ENCODE measurements at regions not wholly inside any gene's neighbourhood (a gene's known extent, or its start where the extent isn't known, plus 50 kb on each side); places are given as distances from the start of the nearest gene placed in this dataset.

DNA sequence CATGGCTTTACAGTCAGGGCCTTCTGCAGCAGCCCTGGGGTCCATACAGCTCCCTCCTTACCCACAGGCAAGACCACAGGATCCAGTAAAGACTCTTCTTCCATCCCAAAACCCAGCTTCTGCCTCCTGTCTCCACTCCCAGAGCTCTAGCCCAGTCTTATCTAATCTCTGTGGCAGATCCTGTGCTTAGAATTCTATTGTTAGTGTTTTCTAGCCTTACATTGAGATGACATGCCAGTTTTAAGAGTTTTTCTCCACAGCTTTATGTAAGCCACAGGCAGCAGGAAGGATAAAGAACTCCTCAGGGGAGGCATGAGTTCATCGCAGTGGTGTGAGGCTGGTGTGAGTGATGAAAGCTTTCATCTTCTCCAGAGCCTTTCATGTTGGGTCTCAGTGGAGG lies 129.1 kb downstream of the RCHY1 start:
- TF ChIP-seq, protein P1, sequence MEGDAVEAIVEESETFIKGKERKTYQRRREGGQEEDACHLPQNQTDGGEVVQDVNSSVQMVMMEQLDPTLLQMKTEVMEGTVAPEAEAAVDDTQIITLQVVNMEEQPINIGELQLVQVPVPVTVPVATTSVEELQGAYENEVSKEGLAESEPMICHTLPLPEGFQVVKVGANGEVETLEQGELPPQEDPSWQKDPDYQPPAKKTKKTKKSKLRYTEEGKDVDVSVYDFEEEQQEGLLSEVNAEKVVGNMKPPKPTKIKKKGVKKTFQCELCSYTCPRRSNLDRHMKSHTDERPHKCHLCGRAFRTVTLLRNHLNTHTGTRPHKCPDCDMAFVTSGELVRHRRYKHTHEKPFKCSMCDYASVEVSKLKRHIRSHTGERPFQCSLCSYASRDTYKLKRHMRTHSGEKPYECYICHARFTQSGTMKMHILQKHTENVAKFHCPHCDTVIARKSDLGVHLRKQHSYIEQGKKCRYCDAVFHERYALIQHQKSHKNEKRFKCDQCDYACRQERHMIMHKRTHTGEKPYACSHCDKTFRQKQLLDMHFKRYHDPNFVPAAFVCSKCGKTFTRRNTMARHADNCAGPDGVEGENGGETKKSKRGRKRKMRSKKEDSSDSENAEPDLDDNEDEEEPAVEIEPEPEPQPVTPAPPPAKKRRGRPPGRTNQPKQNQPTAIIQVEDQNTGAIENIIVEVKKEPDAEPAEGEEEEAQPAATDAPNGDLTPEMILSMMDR (IDR thresholded peaks at IDR 0.05): no peak
- TF ChIP-seq EP300 (IDR thresholded peaks at IDR 0.05): no peak
- no peak for TF ChIP-seq POLR2AphosphoS5 (IDR thresholded peaks at IDR 0.05)
- Histone ChIP-seq H3K36me3 (no peaks in the 10 kb centered on the region), H3K4me3 (no peak overlapping the region), H3K4me1 (no peaks in the 10 kb centered on the region), H3K9me3 (no peaks in the 10 kb centered on the region), H3K27ac (no peak overlapping the region), H3K27me3 (no peaks in the 10 kb centered on the region)
- no peak for ATAC-seq
- WGBS, 2 donors (ENCODE audit: low coverage in 1 of 2): no CpG with 5 or more reads among the region's 1 CpG

DNA sequence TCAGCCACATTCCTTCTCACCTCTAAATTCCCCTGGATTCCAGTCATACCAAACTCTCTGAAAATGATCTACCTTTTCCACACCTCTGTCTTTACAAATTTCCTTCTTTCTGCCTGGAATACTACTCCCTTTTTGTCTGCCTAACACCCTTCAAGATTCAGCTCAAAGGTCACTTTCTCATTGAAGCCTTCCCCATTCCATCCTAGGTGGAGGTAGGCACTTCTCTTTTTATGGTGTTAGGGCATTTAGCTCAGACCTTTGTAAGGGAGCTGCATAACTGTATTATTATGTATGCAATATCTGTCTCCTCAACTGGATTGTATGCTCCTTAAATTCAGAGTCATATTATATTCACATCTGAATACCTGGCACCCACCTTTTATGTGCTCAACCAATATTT lies 137.7 kb downstream of the RCHY1 start:
- ATAC-seq: no peak
- Histone ChIP-seq H3K27ac (no peak overlapping the region), H3K36me3 (no peaks in the 10 kb centered on the region), H3K4me1 (no peaks in the 10 kb centered on the region), H3K9me3 (peaks cover 0 to 13% (median 0%) of the 10 kb centered on the region in 3 donors), H3K4me3 (no peak overlapping the region), H3K27me3 (no peaks in the 10 kb centered on the region)
- TF ChIP-seq EP300 (IDR thresholded peaks at IDR 0.05): no peak
- TF ChIP-seq, protein P1 (IDR thresholded peaks at IDR 0.05): no peak
- TF ChIP-seq POLR2AphosphoS5 (IDR thresholded peaks at IDR 0.05): no peak
- no peak for TF ChIP-seq POLR2A (IDR thresholded peaks at IDR 0.05)

DNA sequence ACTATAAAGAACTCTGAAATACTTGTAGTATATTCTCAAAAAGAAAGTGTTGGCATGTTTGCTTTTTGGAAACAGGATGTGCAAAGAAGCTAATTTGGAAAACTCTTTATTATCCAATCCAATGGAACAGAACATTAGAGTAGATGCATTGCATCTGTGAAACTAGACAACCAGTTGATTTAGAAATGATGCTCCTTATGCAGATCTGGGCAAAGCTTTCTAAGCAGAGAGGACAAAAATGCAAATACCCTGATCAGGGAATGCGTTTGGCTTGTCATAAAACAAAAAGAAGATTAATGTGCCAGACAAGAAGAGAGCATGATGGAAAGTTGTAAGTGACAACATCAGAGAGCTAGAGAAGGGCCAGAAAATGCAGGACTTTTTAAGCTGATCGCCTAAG lies 142.3 kb downstream of the RCHY1 start:
- Histone ChIP-seq H3K27me3 (no peaks in the 10 kb centered on the region), H3K9me3 (no peaks in the 10 kb centered on the region), H3K4me1 (no peaks in the 10 kb centered on the region), H3K27ac (no peak overlapping the region), H3K36me3 (no peaks in the 10 kb centered on the region), H3K4me3 (no peak overlapping the region)
- TF ChIP-seq EP300 (IDR thresholded peaks at IDR 0.05) (no peak), POLR2AphosphoS5 (IDR thresholded peaks at IDR 0.05) (no peak), POLR2A (IDR thresholded peaks at IDR 0.05) (no peak)
- TF ChIP-seq, protein P1 (IDR thresholded peaks at IDR 0.05): no peak
- 57 to 74% methylated on average over 2 of the region's 2 CpGs for WGBS, 2 donors (ENCODE audit: low coverage in 1 of 2)
- no peak for ATAC-seq

DNA sequence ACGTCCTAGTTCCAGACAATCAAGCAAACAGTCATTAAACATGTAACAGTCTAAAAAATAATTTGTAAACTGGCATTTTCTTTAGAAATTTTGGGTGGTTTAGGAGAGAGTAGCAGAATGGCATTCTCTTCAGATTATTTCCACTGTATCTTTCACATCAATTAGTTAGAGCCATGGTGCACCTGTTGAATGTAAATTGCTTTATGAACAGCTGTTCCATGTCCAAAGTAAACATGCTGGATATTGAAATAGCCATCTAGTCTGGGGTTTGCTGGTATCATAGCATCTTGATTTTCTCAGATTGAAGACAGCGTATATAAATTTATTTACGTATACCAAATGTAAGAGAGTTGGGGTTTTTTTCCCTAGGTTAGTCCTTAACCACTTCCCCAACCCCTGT lies 143.6 kb downstream of the RCHY1 start:
- Histone ChIP-seq H3K27ac (no peak overlapping the region), H3K36me3 (no peaks in the 10 kb centered on the region), H3K27me3 (no peaks in the 10 kb centered on the region), H3K4me1 (no peaks in the 10 kb centered on the region), H3K9me3 (no peaks in the 10 kb centered on the region), H3K4me3 (no peak overlapping the region)
- TF ChIP-seq POLR2A (IDR thresholded peaks at IDR 0.05): no peak
- TF ChIP-seq EP300 (IDR thresholded peaks at IDR 0.05): no peak
- TF ChIP-seq, protein P1 (IDR thresholded peaks at IDR 0.05): no peak
- TF ChIP-seq POLR2AphosphoS5 (IDR thresholded peaks at IDR 0.05): no peak
- ATAC-seq: no peak
- 73 to 80% methylated on average over 3 of the region's 3 CpGs for WGBS, 2 donors (ENCODE audit: low coverage in 1 of 2)

DNA sequence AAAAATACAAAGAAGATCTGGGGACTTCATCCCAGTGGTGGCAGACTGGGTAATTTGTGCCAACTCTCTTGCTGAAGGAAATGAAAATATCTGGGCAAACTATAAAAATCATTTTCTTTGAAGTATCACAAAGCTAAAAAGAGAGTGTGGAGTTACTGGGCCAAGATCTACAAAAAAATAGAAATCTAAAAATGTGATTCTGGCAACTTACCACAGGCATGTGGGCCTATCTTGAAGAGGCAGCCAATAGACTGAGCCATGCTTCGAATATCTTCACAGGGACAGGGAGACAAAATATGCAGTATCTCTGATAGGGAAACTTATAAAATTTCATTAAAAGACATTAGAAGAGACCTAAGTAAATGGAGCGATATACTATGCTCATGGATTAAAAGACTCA lies 168.8 kb downstream of the RCHY1 start:
- H3K4me3 ChIP-seq: no peak overlapping the region
- 57 to 80% methylated on average over 1 to 2 of the region's 2 CpGs for WGBS, 2 donors (ENCODE audit: low coverage in 1 of 2)
- H3K9me3 ChIP-seq: no peaks in the 10 kb centered on the region

More for the DNA sequence above, 168.8 kb downstream of the RCHY1 start:
- no peak for ATAC-seq
- Histone ChIP-seq H3K4me1 (no peaks in the 10 kb centered on the region), H3K27me3 (no peaks in the 10 kb centered on the region), H3K27ac (no peak overlapping the region), H3K36me3 (no peaks in the 10 kb centered on the region)
- TF ChIP-seq POLR2A (IDR thresholded peaks at IDR 0.05): no peak
- TF ChIP-seq, protein P1 (IDR thresholded peaks at IDR 0.05): no peak
- no peak for TF ChIP-seq POLR2AphosphoS5 (IDR thresholded peaks at IDR 0.05)
- no peak for TF ChIP-seq EP300 (IDR thresholded peaks at IDR 0.05)
